ENCODE measurements at regions not wholly inside any gene's neighbourhood (a gene's known extent, or its start where the extent isn't known, plus 50 kb on each side); places are given as distances from the start of the nearest gene placed in this dataset.

DNA sequence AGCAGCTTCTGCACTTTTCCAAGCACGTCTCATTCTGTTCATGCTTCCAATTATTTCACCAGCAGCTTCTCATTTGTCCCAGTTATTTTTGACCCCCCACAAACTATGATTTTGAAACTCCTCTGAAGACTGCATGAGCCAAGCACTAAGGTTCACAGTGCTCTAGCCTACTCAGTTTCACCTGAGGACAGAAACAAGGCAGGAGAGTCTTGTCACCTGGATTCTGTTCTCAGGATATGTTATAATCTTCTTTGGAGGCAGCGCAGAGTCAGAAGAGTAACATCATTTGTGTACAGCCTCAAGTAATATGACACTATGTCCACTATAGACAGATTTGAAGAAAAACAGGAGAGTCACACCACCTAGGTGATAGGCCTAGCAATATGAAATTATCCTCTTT is 985.1 kb upstream of the TSPY4 start:
- Histone ChIP-seq H3K27ac (no peak overlapping the region), H3K27me3 (no peaks in the 10 kb centered on the region), H3K9me3 (no peaks in the 10 kb centered on the region), H3K36me3 (no peaks in the 10 kb centered on the region), H3K4me3 (no peak overlapping the region), H3K4me1 (no peaks in the 10 kb centered on the region)
- TF ChIP-seq POLR2AphosphoS5 (IDR thresholded peaks at IDR 0.05) (no peak), POLR2A (IDR thresholded peaks at IDR 0.05) (no peak)
- TF ChIP-seq, protein P1, sequence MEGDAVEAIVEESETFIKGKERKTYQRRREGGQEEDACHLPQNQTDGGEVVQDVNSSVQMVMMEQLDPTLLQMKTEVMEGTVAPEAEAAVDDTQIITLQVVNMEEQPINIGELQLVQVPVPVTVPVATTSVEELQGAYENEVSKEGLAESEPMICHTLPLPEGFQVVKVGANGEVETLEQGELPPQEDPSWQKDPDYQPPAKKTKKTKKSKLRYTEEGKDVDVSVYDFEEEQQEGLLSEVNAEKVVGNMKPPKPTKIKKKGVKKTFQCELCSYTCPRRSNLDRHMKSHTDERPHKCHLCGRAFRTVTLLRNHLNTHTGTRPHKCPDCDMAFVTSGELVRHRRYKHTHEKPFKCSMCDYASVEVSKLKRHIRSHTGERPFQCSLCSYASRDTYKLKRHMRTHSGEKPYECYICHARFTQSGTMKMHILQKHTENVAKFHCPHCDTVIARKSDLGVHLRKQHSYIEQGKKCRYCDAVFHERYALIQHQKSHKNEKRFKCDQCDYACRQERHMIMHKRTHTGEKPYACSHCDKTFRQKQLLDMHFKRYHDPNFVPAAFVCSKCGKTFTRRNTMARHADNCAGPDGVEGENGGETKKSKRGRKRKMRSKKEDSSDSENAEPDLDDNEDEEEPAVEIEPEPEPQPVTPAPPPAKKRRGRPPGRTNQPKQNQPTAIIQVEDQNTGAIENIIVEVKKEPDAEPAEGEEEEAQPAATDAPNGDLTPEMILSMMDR (IDR thresholded peaks at IDR 0.05) = no peak
- DNase-seq (ENCODE audit: low spot score in 2 of 2) = no peak
- intact Hi-C loops (cut with DNase I; ENCODE audit: low total_unique reads) = no loop called here

DNA sequence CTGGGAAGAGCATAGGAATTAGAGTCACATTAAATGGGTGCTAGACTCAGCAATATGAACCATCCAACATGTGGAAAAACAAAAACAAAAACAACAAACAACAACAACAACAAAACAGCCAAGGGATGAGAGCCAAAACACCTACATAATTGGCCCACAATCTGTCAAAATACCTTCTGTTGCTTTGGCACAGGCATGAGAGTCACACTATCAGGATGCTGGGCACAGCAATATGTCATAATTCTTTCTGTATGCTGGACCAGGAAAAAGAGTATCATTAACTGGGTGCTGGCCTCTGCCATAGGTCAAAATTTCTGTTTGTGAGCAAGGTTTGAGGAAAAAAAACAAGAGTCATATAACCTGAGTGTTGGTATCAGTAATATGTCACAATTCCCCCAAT is 979.1 kb upstream of the TSPY4 start:
- Histone ChIP-seq H3K4me1 (no peaks in the 10 kb centered on the region), H3K9me3 (no peaks in the 10 kb centered on the region), H3K27ac (no peak overlapping the region), H3K27me3 (no peaks in the 10 kb centered on the region), H3K4me3 (no peak overlapping the region), H3K36me3 (no peaks in the 10 kb centered on the region)
- DNase-seq (ENCODE audit: low spot score in 2 of 2) = no peak
- intact Hi-C loops (cut with DNase I; ENCODE audit: low total_unique reads) = no loop called here
- TF ChIP-seq POLR2AphosphoS5 (IDR thresholded peaks at IDR 0.05) = no peak
- TF ChIP-seq, protein P1 (IDR thresholded peaks at IDR 0.05) = no peak

DNA sequence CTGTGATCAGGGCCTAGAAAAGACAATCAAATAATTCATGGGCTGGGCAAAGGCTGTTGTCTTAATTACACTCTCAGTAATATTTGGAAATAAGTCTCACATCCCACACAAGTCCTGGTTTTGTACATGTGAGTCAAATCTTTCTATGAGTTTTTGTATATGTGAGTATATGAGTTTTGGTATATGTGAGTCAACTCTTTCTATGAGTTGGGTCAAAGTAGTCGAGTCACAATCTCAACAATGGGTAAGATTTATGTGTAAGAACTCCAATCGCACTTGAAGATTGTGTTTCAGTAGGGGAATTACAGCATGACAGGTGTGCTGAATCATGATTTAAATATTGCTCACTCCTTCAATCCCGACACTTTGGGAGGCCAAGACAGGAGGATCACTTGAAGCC is 975.5 kb upstream of the TSPY4 start:
- Histone ChIP-seq H3K4me1 (no peaks in the 10 kb centered on the region), H3K27me3 (no peaks in the 10 kb centered on the region), H3K36me3 (no peaks in the 10 kb centered on the region), H3K27ac (no peak overlapping the region), H3K4me3 (no peak overlapping the region), H3K9me3 (no peaks in the 10 kb centered on the region)
- intact Hi-C loops (cut with DNase I; ENCODE audit: low total_unique reads) = no loop called here
- TF ChIP-seq POLR2A (IDR thresholded peaks at IDR 0.05) = no peak
- TF ChIP-seq POLR2AphosphoS5 (IDR thresholded peaks at IDR 0.05) = no peak
- TF ChIP-seq, protein P1 (IDR thresholded peaks at IDR 0.05) = no peak
- no peak for DNase-seq (ENCODE audit: low spot score in 2 of 2)

DNA sequence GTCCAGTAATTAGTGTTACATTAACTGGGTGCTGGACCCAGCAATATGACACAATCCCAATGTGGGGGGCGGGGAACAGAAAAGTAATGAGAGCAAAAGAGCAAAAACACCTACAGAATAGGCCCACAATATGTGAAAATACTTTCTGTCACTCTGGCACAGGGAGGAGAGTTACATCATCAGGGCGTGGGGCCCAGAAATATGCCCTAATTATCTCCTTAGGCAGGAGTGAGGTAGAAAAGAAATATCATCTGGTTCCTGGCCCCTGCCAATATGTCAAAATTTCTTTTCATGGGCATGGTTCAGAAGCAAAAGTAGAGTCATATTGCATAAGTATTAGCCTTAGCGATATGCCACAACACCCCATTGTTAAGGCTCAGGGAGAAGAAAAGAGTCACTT is 959.8 kb upstream of the TSPY4 start:
- Histone ChIP-seq H3K36me3 (no peaks in the 10 kb centered on the region), H3K9me3 (no peaks in the 10 kb centered on the region), H3K4me3 (no peak overlapping the region), H3K27me3 (no peaks in the 10 kb centered on the region), H3K27ac (no peak overlapping the region), H3K4me1 (no peaks in the 10 kb centered on the region)
- intact Hi-C loops (cut with DNase I; ENCODE audit: low total_unique reads) = no loop called here
- TF ChIP-seq POLR2A (IDR thresholded peaks at IDR 0.05) (no peak), POLR2AphosphoS5 (IDR thresholded peaks at IDR 0.05) (no peak)
- TF ChIP-seq, protein P1 (IDR thresholded peaks at IDR 0.05) = no peak
- no peak for DNase-seq (ENCODE audit: low spot score in 2 of 2)

DNA sequence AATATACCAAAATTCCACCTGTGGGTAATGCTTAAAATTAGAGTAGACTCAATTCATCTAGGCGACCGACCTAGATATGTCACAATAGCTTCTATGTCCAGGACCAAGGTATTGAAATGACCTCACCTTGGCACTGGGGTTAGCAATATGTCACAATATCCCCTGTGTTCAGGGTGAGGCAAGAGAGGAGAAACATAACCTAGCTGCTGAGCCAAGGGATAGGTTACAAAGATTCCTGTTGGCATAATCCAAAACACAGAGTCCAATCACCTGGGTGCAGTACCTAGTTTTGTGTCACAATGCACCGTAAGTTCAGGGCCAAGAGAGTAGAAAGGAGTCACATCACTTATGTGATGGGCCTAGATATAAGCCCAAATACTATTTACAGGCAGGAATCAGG is 957.5 kb upstream of the TSPY4 start:
- intact Hi-C loops (cut with DNase I; ENCODE audit: low total_unique reads) = no loop called here
- Histone ChIP-seq H3K4me1 (no peaks in the 10 kb centered on the region), H3K9me3 (no peaks in the 10 kb centered on the region), H3K27me3 (no peaks in the 10 kb centered on the region), H3K36me3 (no peaks in the 10 kb centered on the region), H3K4me3 (no peak overlapping the region), H3K27ac (no peak overlapping the region)
- no peak for TF ChIP-seq POLR2AphosphoS5 (IDR thresholded peaks at IDR 0.05)
- no peak for TF ChIP-seq POLR2A (IDR thresholded peaks at IDR 0.05)
- TF ChIP-seq, protein P1 (IDR thresholded peaks at IDR 0.05) = no peak
- DNase-seq (ENCODE audit: low spot score in 2 of 2) = no peak

Data from breast epithelium (tissue), 4 donors.